K562 (cell line): ENCODE measurements at regions not wholly inside any gene's neighbourhood (a gene's known extent, or its start where the extent isn't known, plus 50 kb on each side); places are given as distances from the start of the nearest gene placed in this dataset.

Experiments
- CBX2 ChIP-seq: fragments of 200-600 bp; sonication (generic); IDR thresholded peaks from one replicate; pipeline ENCODE4 v1.6.1; 2012; ENCODE audit warnings: mild to moderate bottlenecking, low read length, inconsistent platforms; ENCODE audit not compliant: insufficient read depth, poor library complexity, severe bottlenecking
- EP300 ChIP-seq: IDR thresholded peaks from 2 replicates; pipeline ENCODE4 v1.6.1; 2012; ENCODE audit warnings: low read length, improper control_type of control experiment
- NFYB ChIP-seq: IDR thresholded peaks from 2 replicates; pipeline ENCODE4 v1.6.1; 2011; ENCODE audit warnings: mild to moderate bottlenecking, moderate library complexity; ENCODE audit not compliant: insufficient read length; ENCODE audit errors: extremely low read depth
- RBM22 ChIP-seq: fragments of 200-400 bp; formaldehyde crosslinking; IDR thresholded peaks from 2 replicates; pipeline ENCODE4 v1.6.1; 2018; ENCODE audit warnings: low read length, low read depth; ENCODE audit not compliant: poor library complexity, severe bottlenecking
- TCF7L2 ChIP-seq: fragments of 150-350 bp; IDR thresholded peaks from 2 replicates; pipeline ENCODE4 v1.6.1; 2016; ENCODE audit warnings: low read depth, mild to moderate bottlenecking, low read length, moderate library complexity
- TF ChIP-seq, protein P1 (sequence below), 3 experiments: IDR thresholded peaks in 2 of 3; conservative IDR thresholded peaks in 1 of 3; 2 replicates each; pipeline ENCODE4 v1.5.1; 2011 to 2012; ENCODE audit warnings: low read length in 3 of 3, mild to moderate bottlenecking in 3 of 3, control low read depth in 2 of 3, improper control_type of control experiment in 1 of 3, inconsistent platforms in 1 of 3, low read depth in 1 of 3, mixed read lengths in 1 of 3, moderate library complexity in 1 of 3; ENCODE audit not compliant: insufficient read depth in 2 of 3
- TF ChIP-seq, protein P2 (sequence below): sonication (generic); formaldehyde crosslinking; IDR thresholded peaks from 2 replicates; pipeline ENCODE4 v1.8.1; 2022; ENCODE audit warnings: missing genetic modification reagents
- TF ChIP-seq, protein P3 (sequence below): fragments of 250-450 bp; sonication (Bioruptor Pico); IDR thresholded peaks from 2 replicates; pipeline ENCODE4 v1.8.0; 2021; ENCODE audit warnings: moderate library complexity, mild to moderate bottlenecking, inconsistent platforms
- TF ChIP-seq, protein P4 (sequence below): IDR thresholded peaks from 3 replicates; pipeline ENCODE4 v1.6.1; 2011; ENCODE audit warnings: borderline replicate concordance, mild to moderate bottlenecking, moderate library complexity; ENCODE audit not compliant: insufficient read length; ENCODE audit errors: extremely low read depth
- TF ChIP-seq, protein P5 (sequence below): fragments of 250-450 bp; sonication (Bioruptor Pico); IDR thresholded peaks from 2 replicates; pipeline ENCODE4 v1.8.0; 2021; ENCODE audit warnings: moderate library complexity, mild to moderate bottlenecking, inconsistent platforms

DNA sequence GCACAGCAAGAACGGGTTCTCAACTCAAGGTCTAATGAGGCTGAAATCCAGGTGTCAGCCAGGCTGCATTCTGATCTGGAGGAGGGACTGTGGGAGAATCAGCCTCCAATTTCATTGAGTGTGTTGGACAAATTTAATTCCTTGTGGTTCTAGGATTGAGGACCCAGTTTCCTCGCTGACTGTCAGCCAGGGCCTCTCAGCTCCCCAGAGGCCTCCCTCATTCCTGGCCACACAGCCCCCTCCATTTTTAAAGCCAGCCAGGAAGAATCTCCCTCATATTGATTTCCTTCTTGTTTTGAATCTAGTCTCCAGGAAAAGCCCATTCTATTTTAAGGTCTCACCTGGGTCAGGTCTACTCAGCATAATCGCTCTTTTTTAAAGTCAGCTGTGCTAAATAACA is 73.7 kb upstream of the ARMC2 start:
- TF ChIP-seq, protein P1, sequence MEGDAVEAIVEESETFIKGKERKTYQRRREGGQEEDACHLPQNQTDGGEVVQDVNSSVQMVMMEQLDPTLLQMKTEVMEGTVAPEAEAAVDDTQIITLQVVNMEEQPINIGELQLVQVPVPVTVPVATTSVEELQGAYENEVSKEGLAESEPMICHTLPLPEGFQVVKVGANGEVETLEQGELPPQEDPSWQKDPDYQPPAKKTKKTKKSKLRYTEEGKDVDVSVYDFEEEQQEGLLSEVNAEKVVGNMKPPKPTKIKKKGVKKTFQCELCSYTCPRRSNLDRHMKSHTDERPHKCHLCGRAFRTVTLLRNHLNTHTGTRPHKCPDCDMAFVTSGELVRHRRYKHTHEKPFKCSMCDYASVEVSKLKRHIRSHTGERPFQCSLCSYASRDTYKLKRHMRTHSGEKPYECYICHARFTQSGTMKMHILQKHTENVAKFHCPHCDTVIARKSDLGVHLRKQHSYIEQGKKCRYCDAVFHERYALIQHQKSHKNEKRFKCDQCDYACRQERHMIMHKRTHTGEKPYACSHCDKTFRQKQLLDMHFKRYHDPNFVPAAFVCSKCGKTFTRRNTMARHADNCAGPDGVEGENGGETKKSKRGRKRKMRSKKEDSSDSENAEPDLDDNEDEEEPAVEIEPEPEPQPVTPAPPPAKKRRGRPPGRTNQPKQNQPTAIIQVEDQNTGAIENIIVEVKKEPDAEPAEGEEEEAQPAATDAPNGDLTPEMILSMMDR (IDR thresholded peaks at IDR 0.05 in 2 of 3, conservative IDR thresholded peaks at IDR 0.05 in 1 of 3; ENCODE audit: insufficient read depth in 2 of 3, low read depth in 1 of 3, low read length in 3 of 3), result no peak
- TF ChIP-seq, protein P2, sequence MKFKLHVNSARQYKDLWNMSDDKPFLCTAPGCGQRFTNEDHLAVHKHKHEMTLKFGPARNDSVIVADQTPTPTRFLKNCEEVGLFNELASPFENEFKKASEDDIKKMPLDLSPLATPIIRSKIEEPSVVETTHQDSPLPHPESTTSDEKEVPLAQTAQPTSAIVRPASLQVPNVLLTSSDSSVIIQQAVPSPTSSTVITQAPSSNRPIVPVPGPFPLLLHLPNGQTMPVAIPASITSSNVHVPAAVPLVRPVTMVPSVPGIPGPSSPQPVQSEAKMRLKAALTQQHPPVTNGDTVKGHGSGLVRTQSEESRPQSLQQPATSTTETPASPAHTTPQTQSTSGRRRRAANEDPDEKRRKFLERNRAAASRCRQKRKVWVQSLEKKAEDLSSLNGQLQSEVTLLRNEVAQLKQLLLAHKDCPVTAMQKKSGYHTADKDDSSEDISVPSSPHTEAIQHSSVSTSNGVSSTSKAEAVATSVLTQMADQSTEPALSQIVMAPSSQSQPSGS (CRISPR knock-in tag), result no peak
- no peak for TF ChIP-seq TCF7L2
- TF ChIP-seq, protein P3, sequence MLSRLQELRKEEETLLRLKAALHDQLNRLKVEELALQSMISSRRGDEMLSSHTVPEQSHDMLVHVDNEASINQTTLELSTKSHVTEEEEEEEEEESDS (CRISPR knock-in tag), result no peak
- TF ChIP-seq RBM22, result no peak
- no peak for TF ChIP-seq CBX2
- no peak for TF ChIP-seq EP300
- TF ChIP-seq, protein P4, sequence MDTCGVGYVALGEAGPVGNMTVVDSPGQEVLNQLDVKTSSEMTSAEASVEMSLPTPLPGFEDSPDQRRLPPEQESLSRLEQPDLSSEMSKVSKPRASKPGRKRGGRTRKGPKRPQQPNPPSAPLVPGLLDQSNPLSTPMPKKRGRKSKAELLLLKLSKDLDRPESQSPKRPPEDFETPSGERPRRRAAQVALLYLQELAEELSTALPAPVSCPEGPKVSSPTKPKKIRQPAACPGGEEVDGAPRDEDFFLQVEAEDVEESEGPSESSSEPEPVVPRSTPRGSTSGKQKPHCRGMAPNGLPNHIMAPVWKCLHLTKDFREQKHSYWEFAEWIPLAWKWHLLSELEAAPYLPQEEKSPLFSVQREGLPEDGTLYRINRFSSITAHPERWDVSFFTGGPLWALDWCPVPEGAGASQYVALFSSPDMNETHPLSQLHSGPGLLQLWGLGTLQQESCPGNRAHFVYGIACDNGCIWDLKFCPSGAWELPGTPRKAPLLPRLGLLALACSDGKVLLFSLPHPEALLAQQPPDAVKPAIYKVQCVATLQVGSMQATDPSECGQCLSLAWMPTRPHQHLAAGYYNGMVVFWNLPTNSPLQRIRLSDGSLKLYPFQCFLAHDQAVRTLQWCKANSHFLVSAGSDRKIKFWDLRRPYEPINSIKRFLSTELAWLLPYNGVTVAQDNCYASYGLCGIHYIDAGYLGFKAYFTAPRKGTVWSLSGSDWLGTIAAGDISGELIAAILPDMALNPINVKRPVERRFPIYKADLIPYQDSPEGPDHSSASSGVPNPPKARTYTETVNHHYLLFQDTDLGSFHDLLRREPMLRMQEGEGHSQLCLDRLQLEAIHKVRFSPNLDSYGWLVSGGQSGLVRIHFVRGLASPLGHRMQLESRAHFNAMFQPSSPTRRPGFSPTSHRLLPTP, result no peak
- TF ChIP-seq NFYB, result no peak
- TF ChIP-seq, protein P5, sequence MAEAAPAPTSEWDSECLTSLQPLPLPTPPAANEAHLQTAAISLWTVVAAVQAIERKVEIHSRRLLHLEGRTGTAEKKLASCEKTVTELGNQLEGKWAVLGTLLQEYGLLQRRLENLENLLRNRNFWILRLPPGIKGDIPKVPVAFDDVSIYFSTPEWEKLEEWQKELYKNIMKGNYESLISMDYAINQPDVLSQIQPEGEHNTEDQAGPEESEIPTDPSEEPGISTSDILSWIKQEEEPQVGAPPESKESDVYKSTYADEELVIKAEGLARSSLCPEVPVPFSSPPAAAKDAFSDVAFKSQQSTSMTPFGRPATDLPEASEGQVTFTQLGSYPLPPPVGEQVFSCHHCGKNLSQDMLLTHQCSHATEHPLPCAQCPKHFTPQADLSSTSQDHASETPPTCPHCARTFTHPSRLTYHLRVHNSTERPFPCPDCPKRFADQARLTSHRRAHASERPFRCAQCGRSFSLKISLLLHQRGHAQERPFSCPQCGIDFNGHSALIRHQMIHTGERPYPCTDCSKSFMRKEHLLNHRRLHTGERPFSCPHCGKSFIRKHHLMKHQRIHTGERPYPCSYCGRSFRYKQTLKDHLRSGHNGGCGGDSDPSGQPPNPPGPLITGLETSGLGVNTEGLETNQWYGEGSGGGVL (CRISPR knock-in tag), result no peak
